H9 (cell line): ENCODE measurements at regions not wholly inside any gene's neighbourhood (a gene's known extent, or its start where the extent isn't known, plus 50 kb on each side); places are given as distances from the start of the nearest gene placed in this dataset.

Experiments used
- DNase-seq: peaks from one replicate; pipeline ENCODE4 v3.0.0-alpha.2; 2017
- H2AFZ ChIP-seq: one replicate; pipeline ENCODE4 v1.6.1; 2013; ENCODE audit warnings: mild to moderate bottlenecking, low read length, control low read depth, moderate library complexity
- H2AK5ac ChIP-seq: 2 replicates; pipeline ENCODE4 v1.6.1; 2013; ENCODE audit warnings: low read length, control low read depth, mixed read lengths; ENCODE audit not compliant: insufficient read length
- H2BK120ac ChIP-seq: one replicate; pipeline ENCODE4 v1.6.1; 2013; ENCODE audit warnings: low read depth, mild to moderate bottlenecking, low read length, control low read depth, inconsistent platforms; ENCODE audit not compliant: poor library complexity, severe bottlenecking
- H2BK12ac ChIP-seq: 2 replicates; pipeline ENCODE4 v1.6.1; 2013; ENCODE audit warnings: low read length, control low read depth, mixed read lengths, low read depth; ENCODE audit not compliant: insufficient read length
- H2BK15ac ChIP-seq: 2 replicates; pipeline ENCODE4 v1.6.1; 2013; ENCODE audit warnings: low read depth, low read length, control low read depth
- H2BK20ac ChIP-seq: one replicate; pipeline ENCODE4 v1.6.1; 2013; ENCODE audit warnings: low read depth, mild to moderate bottlenecking, low read length, control low read depth, inconsistent platforms; ENCODE audit not compliant: poor library complexity, severe bottlenecking
- H2BK5ac ChIP-seq: 2 replicates; pipeline ENCODE4 v1.6.1; 2013; ENCODE audit warnings: low read length, control low read depth, mixed read lengths; ENCODE audit not compliant: insufficient read length
- H3K14ac ChIP-seq: 2 replicates; pipeline ENCODE4 v1.6.1; 2013; ENCODE audit warnings: low read length, control low read depth; ENCODE audit not compliant: insufficient read depth
- H3K18ac ChIP-seq: 2 replicates; pipeline ENCODE4 v1.6.1; 2013; ENCODE audit warnings: low read depth, mild to moderate bottlenecking, mixed read lengths, low read length, control low read depth; ENCODE audit not compliant: insufficient read length
- H3K23ac ChIP-seq: 2 replicates; pipeline ENCODE4 v1.6.1; 2013; ENCODE audit warnings: low read length, control low read depth, mixed read lengths, low read depth; ENCODE audit not compliant: insufficient read length
- H3K23me2 ChIP-seq: 2 replicates; pipeline ENCODE4 v1.6.1; 2013; ENCODE audit warnings: low read depth, mild to moderate bottlenecking, mixed read lengths, low read length, control low read depth; ENCODE audit not compliant: insufficient read length, poor library complexity, severe bottlenecking
- H3K27ac ChIP-seq: 2 replicates; pipeline ENCODE4 v1.5.1; 2013; ENCODE audit warnings: low read length, control low read depth, mixed read lengths, low read depth; ENCODE audit not compliant: insufficient read length
- H3K27me3 ChIP-seq: 2 replicates; pipeline ENCODE4 v1.6.1; 2013; ENCODE audit warnings: low read length, control low read depth, inconsistent platforms; ENCODE audit not compliant: insufficient read depth
- H3K4ac ChIP-seq: 2 replicates; pipeline ENCODE4 v1.6.1; 2013; ENCODE audit warnings: low read depth, mild to moderate bottlenecking, control low read depth, inconsistent platforms, low read length, moderate library complexity
- H3K4me1 ChIP-seq: 2 replicates; pipeline ENCODE4 v1.6.1; 2013; ENCODE audit warnings: low read length, control low read depth, inconsistent platforms; ENCODE audit not compliant: insufficient read depth
- H3K4me2 ChIP-seq: 2 replicates; pipeline ENCODE4 v1.6.1; 2013; ENCODE audit warnings: low read length, control low read depth, mixed read lengths; ENCODE audit not compliant: insufficient read length, insufficient read depth
- H3K56ac ChIP-seq: 2 replicates; pipeline ENCODE4 v1.6.1; 2013; ENCODE audit warnings: low read depth, mild to moderate bottlenecking, mixed read lengths, low read length, control low read depth; ENCODE audit not compliant: insufficient read length
- H3K79me1 ChIP-seq: 2 replicates; pipeline ENCODE4 v1.6.1; 2013; ENCODE audit warnings: low read depth, mild to moderate bottlenecking, moderate library complexity, low read length, control low read depth, inconsistent platforms; ENCODE audit not compliant: insufficient read depth, poor library complexity, severe bottlenecking
- H3K79me2 ChIP-seq: 2 replicates; pipeline ENCODE4 v1.6.1; 2013; ENCODE audit warnings: low read length, control low read depth, inconsistent platforms; ENCODE audit not compliant: insufficient read depth
- H3K9ac ChIP-seq: 2 replicates; pipeline ENCODE4 v1.6.1; 2013; ENCODE audit warnings: low read length, control low read depth, mixed read lengths; ENCODE audit not compliant: insufficient read length; ENCODE audit errors: extremely low read depth
- H3K9me3 ChIP-seq: one replicate; pipeline ENCODE4 v1.6.1; 2013; ENCODE audit warnings: low read depth, low read length, inconsistent platforms; ENCODE audit not compliant: control insufficient read depth
- H3T11ph ChIP-seq: one replicate; pipeline ENCODE4 v1.6.1; 2013; ENCODE audit warnings: mild to moderate bottlenecking, low read length, control low read depth, inconsistent platforms
- H4K20me1 ChIP-seq: one replicate; pipeline ENCODE4 v1.6.1; 2013; ENCODE audit not compliant: control insufficient read depth, insufficient read length, insufficient read depth
- H4K5ac ChIP-seq: 2 replicates; pipeline ENCODE4 v1.6.1; 2013; ENCODE audit warnings: low read depth, mild to moderate bottlenecking, mixed read lengths, low read length, control low read depth; ENCODE audit not compliant: insufficient read length
- H4K8ac ChIP-seq: replicated peaks from 2 replicates; pipeline ENCODE4 v1.6.1; 2013; ENCODE audit warnings: low read length, control low read depth, mixed read lengths, low read depth; ENCODE audit not compliant: insufficient read length
- H4K91ac ChIP-seq: 2 replicates; pipeline ENCODE4 v1.6.1; 2013; ENCODE audit warnings: low read depth, mild to moderate bottlenecking, moderate library complexity, mixed read lengths, low read length, control low read depth; ENCODE audit not compliant: insufficient read length
- H3K27ac Mint-ChIP-seq, 3 experiments: 2 replicates in 2 of 3; 3 replicates in 1 of 3; pipeline ENCODE4 v1.8.0; 2020 to 2021; ENCODE audit warnings: mixed read lengths in 3 of 3, mild to moderate bottlenecking in 1 of 3, moderate library complexity in 1 of 3
- H3K27me3 Mint-ChIP-seq: 2 replicates; pipeline ENCODE4 v1.8.0; 2021; ENCODE audit warnings: low read depth, mild to moderate bottlenecking, moderate library complexity, mixed read lengths
- H3K36me3 Mint-ChIP-seq, 3 experiments: 2 replicates in 2 of 3; 3 replicates in 1 of 3; pipeline ENCODE4 v1.8.0; 2020 to 2021; ENCODE audit warnings: low read depth in 3 of 3, mixed read lengths in 3 of 3; ENCODE audit not compliant: insufficient read depth in 1 of 3
- H3K4me1 Mint-ChIP-seq, 2 experiments: 2 replicates each; pipeline ENCODE4 v1.8.0; 2020; ENCODE audit warnings: mixed read lengths in 2 of 2
- H3K4me3 Mint-ChIP-seq, 2 experiments: 2 replicates in 1 of 2; 3 replicates in 1 of 2; pipeline ENCODE4 v1.8.0; 2020 to 2021; ENCODE audit warnings: mild to moderate bottlenecking in 2 of 2, mixed read lengths in 2 of 2, moderate library complexity in 1 of 2
- H3K9me3 Mint-ChIP-seq, 2 experiments: 2 replicates in 1 of 2; 3 replicates in 1 of 2; pipeline ENCODE4 v1.8.0; 2020; ENCODE audit warnings: mild to moderate bottlenecking in 2 of 2, mixed read lengths in 2 of 2, moderate library complexity in 1 of 2
- CTCF ChIP-seq: fragments of 200-600 bp; sonication (generic); conservative IDR thresholded peaks from 3 replicates; pipeline ENCODE4 v1.8.0; 2021; ENCODE audit warnings: antibody characterized with exemption, mild to moderate bottlenecking
- WGBS: extraction: QIAGEN DNeasy Blood & Tissue Kit; methylation state at CpG from one replicate; pipeline ENCODE4 v1.1.7; 2013; ENCODE audit warnings: missing lambda C conversion rate, low lambda C conversion rate, mixed read lengths; ENCODE audit not compliant: insufficient read length; ENCODE audit errors: extremely low coverage; 5-methylcytosine and 5-hydroxymethylcytosine counted together

GRCh38 chr2:236823041-236823629 lies 253.5 kb downstream of the ACKR3 start:
- H3K14ac ChIP-seq = peak overlapping the region; percentile 45; the same call in 1 of the 2 replicates
- H3K56ac ChIP-seq = no peak overlapping the region
- no peaks in the 10 kb centered on the region for H4K20me1 ChIP-seq
- H3K9me3 ChIP-seq = no peaks in the 10 kb centered on the region
- peaks cover 13% of the 10 kb centered on the region for H3K4me1 ChIP-seq
- H2BK12ac ChIP-seq = no peak overlapping the region
- no peak overlapping the region for H4K91ac ChIP-seq
- H2AFZ ChIP-seq = no peak overlapping the region
- no peak overlapping the region for H3K4ac ChIP-seq
- no peak overlapping the region for H2BK15ac ChIP-seq
- no peaks in the 10 kb centered on the region for H3K79me2 ChIP-seq
- H3K23me2 ChIP-seq = no peaks in the 10 kb centered on the region
- peaks cover 0 to 9% of the 10 kb centered on the region in 2 experiments; a peak in 3 of 5 replicates for H3K9me3 Mint-ChIP-seq
- H2BK5ac ChIP-seq = no peak overlapping the region
- no peak overlapping the region for H3K9ac ChIP-seq
- H3K27ac ChIP-seq = no peak overlapping the region
- no peak for TF ChIP-seq CTCF
- H2AK5ac ChIP-seq = no peak overlapping the region
- WGBS = no CpG with 5 or more reads among the region's 16 CpGs
- H3K36me3 Mint-ChIP-seq = peaks cover 0 to 13% (median 7%) of the 10 kb centered on the region in 3 experiments; a peak in 4 of 7 replicates
- no peak overlapping the region for H3K23ac ChIP-seq
- no peak overlapping the region for H3T11ph ChIP-seq
- H3K18ac ChIP-seq = no peak overlapping the region
- no peaks in the 10 kb centered on the region for H3K79me1 ChIP-seq
- peaks cover 52 to 56% of the 10 kb centered on the region in 2 experiments for H3K4me1 Mint-ChIP-seq
- H3K4me2 ChIP-seq = no peak overlapping the region
- no peak overlapping the region for H3K4me3 Mint-ChIP-seq
- peaks cover 7% of the 10 kb centered on the region for H3K27me3 Mint-ChIP-seq
- no peak for DNase-seq
- H3K27ac Mint-ChIP-seq = peak overlapping the region in 2 of 3 experiments; percentile 69 to 85; a peak in 3 of 7 replicates
- no peak overlapping the region for H4K8ac ChIP-seq
- H4K5ac ChIP-seq = no peak overlapping the region
- no peak overlapping the region for H2BK20ac ChIP-seq
- H2BK120ac ChIP-seq = no peak overlapping the region
- H3K27me3 ChIP-seq = no peaks in the 10 kb centered on the region
